CD4-positive, alpha-beta T cell treated with Interleukin-6 for 4 hours (primary cell): ENCODE measurements at regions not wholly inside any gene's neighbourhood (a gene's known extent, or its start where the extent isn't known, plus 50 kb on each side); places are given as distances from the start of the nearest gene placed in this dataset.

Source experiments
- DNase-seq: peaks from one replicate; pipeline ENCODE4 v3.0.0-alpha.2; 2020; ENCODE audit warnings: mixed read lengths

DNA sequence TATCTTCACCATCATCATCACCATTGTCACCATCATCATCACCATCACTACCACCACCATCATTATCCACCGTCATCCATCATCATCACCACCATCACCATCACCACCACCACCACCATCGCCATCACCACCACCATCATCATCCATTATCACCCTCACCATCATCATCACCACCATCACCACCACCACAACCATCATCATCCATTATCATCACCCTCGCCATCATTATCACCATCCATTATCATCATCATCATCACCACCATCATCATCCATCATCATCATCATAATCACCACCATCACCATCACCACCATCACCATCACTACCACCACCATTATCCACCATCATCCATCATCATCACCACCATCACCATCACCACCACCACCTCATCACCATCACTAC, 95.6 kb downstream of the C16orf95 start:
- no peak for DNase-seq

DNA sequence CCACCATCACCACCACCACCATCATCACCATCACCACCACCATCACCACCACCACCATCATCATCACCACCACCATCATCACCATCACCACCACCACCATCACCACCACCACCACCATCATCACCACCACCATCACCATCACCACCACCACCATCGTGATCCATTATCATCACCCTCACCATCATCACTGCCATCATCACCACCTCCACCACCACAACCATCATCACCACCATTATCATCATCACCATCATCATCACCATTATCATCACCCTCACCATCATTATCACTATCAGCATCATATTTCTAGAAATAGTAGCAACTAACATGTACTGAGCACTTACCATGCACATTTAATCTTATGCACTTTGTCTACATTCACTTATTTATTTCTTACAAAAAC, 94.9 kb downstream of the C16orf95 start:
- DNase-seq: no peak

DNA sequence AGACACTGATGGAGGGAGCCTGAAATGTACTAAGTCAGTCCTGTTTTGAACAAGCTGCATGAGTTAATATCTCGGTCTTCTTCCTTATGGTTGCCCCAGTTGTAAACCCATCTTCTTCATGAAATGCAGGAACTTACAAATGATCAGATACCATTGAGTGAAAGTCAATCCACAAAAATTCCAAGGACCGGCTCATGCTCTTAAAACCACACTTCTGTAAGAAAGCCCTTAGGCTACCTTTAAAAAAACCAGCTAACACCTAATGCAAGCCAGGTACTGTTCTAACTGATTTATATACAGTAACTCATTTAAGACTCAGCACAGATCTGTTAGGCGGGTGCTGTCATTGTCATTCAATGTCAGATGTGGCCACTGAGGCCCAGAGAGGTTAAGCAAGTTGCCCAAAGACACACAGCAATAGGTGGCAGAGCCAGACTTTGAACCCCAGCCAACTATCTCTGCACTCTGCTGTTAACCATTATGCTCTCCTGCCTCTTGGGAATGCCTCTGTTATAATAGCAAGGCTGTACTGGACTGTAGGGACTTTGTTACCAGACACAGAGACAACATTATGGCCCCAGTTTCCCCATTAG, 93.4 kb downstream of the C16orf95 start:
- no peak for DNase-seq

DNA sequence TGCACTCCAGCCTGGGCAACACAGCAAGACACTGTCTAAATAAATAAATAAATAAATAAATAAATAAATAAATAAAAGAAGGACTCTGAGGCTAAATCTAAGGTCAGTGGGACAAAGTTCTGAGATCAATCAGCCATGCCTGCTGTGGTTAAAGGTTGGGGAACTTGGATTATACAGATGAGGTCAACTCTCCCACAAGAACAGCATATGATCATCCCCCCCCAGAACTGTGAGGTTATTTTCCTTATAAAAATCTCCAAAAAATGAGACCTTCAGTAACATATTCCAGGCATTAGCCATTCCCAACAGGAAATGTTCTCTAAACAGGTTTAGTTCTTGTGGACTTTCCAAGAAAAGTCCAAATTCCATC, 90.3 kb downstream of the C16orf95 start:
- DNase-seq: no peak

DNA sequence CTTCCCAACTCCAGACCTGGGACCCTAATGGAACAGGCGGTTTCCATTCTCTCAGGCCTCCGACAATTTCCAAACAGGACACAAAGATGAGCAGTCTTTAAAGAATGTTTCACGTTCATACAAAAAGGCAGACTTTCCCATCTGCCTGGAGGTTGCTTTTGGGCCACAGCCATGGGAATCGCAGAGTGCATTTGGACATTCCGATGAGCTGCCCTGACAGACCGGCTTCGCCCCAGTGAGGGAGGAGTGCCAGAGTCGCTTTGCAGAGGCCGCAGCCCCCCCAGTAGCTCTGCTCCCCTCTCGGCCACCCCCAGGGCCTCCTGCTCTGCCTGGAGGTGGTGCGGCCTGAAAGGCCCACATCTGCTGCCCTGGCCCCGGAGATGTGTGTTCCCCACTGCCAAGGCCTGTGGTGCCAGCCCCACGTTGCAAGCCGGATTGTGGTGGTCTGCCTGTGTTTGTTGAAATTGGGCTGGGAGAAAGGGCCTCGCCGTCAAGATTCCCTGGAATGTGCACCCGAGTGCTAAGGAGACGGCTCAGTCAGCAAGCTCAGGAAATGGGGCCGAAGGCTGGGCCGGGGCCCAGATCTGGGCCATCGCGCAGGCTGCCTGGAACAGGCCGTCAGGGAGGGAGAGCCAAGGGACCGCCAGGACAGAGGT, 89.8 kb downstream of the C16orf95 start:
- DNase-seq: no peak

DNA sequence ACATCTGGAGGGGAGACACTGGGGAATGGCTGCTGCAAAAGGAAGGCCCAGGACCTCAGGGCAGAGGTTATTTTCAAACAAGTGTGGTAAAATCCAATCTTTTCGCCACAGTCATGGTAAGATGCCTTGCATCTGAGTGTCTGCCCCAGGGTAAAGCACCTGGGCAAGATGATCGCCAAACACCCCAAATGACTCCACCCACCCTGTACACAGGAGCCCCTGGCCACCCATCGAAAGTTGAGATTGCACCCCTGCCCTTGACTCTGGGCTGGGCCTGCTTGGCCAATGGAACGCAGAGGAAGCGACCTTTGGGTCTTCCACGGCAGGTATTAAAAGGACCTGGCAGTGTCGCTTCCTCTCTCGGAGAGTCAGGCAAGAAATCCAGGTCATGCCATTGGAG, 88.8 kb downstream of the C16orf95 start:
- DNase-seq: no peak

DNA sequence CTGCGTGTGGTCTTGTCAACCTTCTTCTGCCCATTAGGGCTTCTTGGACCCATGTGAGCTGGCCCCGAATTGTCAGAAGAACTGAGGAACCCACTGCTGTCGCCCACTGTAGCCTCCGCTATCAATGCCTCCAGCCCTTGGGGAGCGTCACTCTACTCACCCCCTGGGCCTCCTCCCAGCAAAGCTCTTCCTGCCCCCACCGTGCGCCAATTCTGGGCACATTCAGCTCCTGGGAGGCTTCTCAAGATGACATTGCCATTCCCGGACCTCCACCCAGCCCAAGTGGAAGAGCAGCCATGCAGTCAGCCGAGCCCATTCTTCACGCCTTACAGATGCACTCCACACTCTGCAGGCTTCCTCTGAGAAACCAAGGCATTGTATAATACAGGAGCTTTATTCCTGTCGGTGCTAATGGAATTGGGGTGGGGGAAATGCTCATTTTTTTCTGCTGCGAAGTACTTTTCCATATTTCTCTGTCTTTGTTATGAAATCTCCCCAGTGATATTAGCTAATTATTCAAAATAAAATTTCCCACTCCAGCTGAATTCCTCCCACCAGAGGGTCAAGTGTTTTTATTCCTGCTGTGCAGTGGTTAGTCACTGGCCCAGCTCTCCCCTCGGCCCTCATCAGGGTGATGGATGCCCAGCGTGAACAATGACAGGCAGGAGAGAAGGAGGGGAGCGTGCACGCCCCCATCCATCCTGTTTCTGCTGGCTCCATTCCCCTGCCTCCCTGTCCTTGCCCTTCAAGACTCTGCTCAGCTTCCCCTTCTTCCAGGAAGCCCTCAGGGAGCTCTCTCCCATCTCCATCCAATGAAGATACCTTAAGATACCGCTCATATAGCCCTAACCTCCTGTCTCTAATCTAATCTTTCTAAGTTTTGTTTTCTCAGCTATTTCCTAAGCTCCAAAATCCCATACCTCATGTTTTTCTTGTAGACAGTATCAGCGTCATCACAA, 87.7 kb downstream of the C16orf95 start:
- no peak for DNase-seq

DNA sequence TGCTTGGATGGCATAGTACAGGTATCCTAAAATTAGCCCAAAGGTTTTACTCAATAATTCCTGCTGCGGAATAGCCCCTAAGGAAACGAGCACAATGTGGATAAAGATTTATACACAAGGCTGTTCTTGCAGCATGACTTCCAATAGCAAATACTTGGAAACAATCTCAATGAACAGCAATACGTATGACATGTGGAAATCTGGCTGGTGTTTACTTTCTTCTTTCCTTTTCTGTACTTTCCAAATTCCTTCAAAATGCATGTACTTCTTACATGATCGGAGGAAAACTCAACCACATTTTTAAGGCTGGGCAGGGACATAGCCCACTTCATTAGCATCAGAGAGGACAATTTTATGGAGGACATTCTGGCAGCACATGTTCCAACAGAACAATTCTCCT, 86.6 kb downstream of the C16orf95 start:
- DNase-seq: no peak

DNA sequence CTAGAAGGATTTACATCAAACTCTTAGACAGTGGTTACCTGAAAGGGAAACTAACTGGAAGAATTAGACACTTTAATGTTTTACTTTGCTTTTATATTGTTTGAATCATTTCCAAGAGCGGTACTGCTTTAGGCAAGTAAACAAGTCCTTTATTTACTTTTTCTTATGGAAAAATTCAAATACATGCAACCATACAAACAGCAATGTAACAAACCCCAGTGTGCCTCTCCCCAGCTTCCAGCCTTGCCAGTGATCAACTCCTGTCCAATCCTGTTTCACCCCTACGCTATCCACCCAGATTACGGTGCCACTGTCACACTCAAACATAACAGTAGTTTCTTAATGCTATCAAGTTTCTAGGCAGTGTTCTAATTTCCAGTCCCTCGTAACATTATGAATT, 85.9 kb downstream of the C16orf95 start:
- DNase-seq: no peak

DNA sequence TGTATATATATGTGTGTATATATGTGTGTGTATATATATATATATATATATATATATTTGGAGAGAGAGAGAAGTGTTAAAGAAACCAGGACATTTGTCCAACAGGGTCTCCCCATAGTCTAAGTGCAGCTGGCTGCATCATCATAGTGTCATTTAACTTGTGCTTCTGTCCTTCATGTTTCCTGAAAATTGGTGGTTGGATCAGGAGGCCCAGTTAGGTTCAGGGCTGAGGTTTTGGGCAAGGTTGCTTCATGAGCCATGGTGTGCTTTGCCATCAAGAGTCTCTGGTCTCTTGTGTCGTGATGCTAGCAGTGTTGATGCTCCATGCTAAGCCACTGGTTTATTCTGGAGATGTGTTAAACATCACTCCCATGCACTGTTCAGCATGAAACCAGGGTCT, 85.3 kb downstream of the C16orf95 start:
- DNase-seq: no peak

DNA sequence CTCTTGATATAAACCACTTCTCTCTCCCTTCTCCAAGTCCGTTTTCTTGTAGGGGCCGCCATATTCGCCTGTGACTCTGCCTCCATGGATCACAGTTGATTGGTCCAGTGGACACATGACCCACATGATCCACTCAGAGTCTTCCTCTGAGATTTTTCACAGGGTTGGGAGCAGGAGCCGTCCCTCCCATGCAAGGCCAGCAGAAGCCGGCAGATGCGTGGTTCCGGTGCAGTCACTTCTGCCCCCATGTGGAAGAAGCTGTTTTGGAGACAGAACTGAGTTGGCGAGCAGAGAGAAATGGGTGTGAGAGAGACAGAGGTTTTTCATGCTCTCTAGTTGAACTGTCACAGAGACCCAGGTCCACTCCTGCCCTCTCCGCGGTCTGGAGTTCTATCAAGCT, 83.3 kb downstream of the C16orf95 start:
- DNase-seq: no peak

DNA sequence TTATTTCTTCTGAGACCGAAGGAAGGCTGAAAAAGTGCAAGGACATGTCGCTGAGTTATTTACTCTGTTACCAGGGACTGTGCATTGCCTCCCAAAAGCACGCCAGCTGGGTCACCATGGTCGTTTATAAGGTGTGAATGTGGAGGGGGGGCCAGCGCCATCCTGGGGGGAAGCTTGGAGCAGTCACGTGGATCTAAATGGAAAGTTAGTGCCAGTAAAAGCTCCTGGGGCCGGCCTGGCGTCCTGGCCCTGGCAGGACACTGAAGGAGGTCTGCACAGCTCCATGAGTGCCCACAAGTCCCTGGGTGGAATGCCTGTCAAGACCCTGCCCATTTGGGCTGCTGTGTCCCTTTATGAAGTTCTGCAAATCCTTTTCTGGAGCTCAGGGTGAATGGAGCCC, 82.6 kb downstream of the C16orf95 start:
- no peak for DNase-seq

DNA sequence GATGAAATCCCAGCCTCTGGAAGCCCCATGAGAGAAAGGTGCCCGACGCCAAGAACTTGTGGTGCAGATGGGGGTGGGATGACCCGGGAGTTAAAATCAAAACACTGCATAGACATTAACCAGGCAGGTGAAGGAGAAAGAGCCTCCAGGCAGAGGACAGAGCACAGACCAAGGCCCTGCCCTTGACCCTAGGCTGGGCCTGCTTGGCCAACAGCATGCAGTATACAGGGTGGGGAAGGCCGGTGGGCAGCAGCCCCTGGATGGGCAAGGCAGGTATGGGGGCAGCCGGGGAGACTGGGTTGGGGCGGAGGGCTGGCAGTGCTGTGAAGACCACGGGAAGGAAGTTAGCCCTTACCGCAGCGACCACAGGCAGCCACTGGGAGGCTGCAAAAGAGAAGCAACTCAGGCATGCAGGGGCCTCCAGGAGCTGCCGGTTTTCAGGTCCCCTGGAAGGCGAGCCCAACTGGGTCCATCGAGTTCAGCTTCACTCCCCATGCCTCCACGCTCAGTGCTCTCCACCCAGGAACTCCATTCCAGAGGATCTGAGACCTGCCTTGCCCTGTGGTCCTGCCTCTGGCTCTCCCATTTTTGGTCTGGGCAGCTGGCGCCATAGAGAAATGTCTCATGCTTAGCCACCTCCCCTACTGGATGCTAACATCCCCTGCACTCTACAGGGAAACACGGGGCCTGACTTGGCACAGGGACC, 81.2 kb downstream of the C16orf95 start:
- no peak for DNase-seq

DNA sequence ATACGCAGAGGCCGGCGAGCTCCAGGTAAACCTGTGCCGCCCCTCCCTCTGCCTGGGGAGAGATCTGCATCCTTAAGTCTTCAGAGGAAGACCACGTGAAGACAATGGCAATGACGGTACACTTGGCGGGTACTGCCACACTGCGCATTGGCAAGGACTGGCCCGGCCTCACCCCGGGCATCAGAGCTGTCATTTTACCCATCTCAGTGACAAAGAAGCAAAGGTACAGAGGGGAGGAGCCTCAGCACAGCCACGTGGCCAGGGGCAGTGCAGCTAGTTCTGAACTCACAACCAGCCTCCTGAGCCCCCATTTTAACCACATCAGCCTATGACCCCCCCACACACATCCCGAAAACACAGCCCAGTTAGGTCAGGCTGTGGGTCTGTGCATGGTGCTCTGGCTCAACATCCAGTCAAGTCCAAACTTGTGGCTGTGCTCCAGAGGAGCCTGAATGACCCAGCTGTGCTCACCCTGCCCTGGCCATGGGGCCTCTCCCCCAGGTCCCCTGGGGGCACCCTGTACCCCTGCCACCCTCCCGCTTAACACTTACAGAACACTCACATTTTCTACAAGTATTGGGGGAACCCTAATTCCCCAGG, 80.6 kb downstream of the C16orf95 start:
- no peak for DNase-seq

DNA sequence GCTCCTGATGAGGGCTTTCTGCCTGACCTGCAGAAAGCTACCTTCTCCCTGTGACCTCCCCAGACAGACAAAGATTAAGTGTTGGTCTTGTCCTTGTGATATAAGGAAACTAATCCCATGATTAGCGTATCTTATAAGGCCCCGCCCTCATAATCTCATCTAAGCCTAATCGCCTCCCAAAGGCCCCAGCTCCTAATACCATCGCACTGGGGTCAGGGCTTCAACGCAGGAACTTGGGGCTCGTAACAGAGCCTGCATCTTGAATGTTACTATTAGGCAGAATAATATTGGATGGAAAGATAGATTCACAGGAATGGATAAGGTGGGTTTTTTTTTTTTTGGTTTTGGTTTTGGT, 78.9 kb downstream of the C16orf95 start:
- DNase-seq: no peak

DNA sequence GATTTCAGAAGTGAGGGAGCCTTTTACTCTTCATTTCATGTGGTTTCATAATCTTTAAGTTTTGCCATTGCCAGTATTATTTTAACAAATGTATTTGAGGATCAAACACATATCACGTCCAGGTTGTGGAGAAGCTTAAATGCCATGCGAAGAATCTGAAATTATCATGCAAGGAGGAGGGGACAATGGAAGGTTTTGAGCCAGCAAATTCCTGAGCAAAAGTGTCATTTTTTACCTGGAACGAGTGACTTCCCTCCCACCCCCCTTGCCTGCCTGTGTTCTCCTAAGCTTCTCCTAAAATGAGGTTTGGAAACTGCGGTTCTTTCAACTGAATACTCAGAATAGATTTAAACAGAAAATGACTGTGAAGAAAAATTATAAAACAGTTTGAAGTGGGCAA, 77.6 kb downstream of the C16orf95 start:
- no peak for DNase-seq

DNA sequence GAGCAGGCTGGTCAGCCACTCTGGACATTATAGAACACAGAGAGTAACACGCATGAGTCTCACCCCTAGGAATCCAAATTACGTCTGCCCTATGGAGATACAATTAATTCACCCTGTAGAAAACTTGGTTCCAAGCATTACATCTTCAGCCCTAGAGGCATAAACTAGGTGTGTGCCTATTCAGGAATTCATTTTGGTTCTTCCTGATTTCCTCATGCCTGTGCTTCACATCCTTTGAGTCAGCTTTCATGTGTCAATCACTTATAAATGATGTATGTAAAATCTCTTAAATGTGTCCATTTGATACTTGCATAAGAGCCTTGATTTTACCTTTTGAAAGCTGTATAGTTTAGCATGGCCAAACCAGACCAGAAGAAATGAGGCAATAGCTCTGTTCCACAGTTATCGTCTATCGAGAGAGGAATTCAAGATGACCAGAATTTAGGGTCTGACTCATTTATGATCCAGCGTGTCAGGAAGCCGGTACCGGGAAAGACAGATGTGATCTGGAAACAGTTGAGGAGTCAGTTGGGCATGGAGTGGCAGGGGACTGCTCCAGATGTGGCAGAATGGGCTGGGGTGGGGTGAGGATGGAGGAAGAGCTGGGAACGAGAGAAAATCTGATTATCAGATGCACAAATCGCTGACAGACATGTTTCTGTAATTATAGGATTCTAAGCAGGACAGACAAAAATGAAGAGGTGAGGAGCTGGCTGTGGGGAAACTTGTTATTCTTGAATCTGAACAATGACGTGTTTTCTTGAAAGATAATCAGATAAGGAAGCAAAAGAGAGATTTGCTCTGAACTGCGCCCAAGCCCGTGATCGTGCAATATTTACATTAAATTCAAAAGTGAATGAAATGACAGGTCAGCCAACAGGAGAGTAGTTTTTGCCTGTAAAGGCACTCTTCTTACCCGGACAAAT, 76.7 kb downstream of the C16orf95 start:
- DNase-seq: no peak

DNA sequence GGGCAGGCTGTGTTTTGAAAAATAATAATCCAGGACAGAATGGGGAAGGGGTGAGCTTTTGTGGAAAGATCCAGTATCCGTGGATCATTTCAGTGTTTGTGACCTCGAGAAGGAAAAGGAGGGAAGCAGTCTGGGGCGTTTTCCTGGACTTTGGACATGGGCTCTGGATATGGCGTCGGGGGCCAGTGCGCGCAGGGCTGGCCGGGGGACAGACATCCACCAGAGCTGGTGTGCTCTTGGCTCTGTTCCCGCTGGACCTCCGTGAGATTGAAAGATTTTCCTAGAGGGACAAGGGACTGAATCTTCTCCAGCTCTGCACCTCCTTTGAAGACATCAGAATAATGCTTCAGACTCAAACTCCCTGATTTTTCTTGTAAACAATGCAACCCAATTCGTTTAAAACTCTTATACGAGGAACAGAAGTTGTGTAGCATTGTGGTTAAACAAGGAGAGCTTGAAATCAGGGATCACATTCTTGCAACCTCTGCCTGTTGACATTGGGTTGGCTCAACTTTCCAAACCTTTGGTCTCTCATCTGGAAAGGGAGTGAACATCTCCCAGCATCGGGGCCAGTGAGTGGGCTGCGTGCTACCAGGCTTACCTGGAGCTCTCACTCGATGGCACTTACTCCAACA, 75.9 kb downstream of the C16orf95 start:
- no peak for DNase-seq

DNA sequence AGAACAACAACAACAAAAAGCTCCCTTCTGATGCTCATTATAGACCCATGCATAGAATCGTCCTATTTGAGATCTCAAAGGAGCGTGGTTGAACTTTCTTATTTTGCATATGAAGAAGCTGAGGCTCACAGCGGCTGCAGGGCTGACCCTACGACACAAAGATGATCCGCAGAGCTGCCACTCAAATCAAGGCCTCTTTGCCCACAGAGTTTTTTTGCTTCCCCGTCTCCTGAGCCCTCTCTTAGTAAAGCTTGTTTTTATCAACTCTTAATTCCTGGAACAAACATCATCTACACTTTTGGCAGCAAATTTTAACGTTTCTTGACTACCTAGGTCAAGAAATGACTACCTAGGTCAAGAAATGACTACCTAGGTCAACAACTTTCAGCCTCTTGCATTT, 73.7 kb downstream of the C16orf95 start:
- DNase-seq: no peak

DNA sequence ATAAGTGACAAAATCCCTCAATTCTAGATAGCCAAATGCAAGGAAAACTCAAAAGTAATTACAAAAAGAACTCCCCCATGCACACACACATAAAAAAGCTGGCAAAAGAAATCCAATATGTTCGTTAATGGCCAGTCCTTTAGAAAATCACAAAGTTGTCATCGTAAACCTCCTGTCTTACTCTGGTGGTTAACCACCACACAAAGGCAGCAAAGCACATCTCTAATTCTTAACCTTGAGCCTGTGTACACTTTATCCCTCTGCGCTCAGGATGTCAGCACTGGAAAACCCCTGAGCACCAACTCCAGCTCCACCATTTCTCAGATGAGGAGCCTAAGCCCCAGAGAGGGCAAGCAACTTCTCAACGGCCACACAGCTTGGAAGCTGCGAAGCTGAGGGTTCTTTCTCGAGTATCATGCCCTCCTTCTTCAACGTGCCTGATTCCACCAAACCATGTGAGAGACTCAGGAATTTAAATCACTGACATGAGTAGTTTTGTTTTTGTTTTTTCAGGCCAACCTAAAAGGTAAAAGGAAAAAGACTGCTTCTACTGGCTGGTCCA, 72.5 kb downstream of the C16orf95 start:
- DNase-seq: no peak

DNA sequence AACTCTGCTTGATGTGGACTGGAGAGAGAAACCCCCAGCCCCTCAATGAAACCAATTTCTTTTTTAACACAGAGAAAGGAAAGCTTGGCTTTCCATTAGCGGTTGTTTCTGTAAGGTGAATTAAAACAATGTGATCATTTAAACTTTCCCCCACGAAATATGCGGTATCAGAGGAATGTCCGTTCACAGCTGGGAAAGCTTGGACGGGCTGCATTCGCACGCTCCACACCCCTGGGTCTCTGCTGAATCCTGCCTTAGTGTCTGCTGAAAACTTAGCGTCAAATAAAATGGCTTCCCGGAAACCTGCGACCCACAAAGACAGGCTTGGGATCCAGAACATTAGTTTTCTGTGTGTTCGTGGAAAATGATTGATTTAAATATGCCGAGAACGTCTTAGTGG, 71.7 kb downstream of the C16orf95 start:
- DNase-seq: no peak
